IMR-90 (cell line): ENCODE measurements at regions not wholly inside any gene's neighbourhood (a gene's known extent, or its start where the extent isn't known, plus 50 kb on each side); places are given as distances from the start of the nearest gene placed in this dataset.

Experiments used
- ATAC-seq: fragments of 200-7000 bp; cut with Tn5 transposase; 2 replicates; pipeline ENCODE4 v1.9.1; 2020; ENCODE audit warnings: low read depth, mild to moderate bottlenecking, moderate library complexity
- BruUV-seq: library from RNA; stranded (reverse); fragments of 400-500 nt; replicated peaks from 2 replicates; lab custom pipeline; 2021; lab: Mats Ljungman, UMichigan
- CTCF ChIA-PET: fragments of 300-600 bp; formaldehyde crosslinking; extraction: SDS; loops from one replicate; lab custom pipeline; 2021; ENCODE audit warnings: antibody characterized with exemption; lab: Yijun Ruan, JAX
- POLR2A ChIA-PET: fragments of 300-600 bp; sonication (Branson Sonifier 250); formaldehyde crosslinking; loops from one replicate; lab custom pipeline; 2022; ENCODE audit warnings: antibody characterized with exemption; ENCODE audit not compliant: unreplicated experiment; lab: Charles Lee
- DNase-seq: peaks from one replicate; pipeline ENCODE4 v3.0.0; 2013
- H2AFZ ChIP-seq: replicated peaks from 2 replicates; pipeline ENCODE3; 2013; ENCODE audit warnings: low read length, mild to moderate bottlenecking; ENCODE audit not compliant: poor library complexity
- H2AK5ac ChIP-seq: 2 replicates; pipeline ENCODE4 v1.6.1; 2013; ENCODE audit warnings: low read depth, low read length, inconsistent platforms
- H2AK9ac ChIP-seq: replicated peaks from 2 replicates; pipeline ENCODE3; 2013; ENCODE audit warnings: mild to moderate bottlenecking, low read depth, low read length, moderate library complexity; ENCODE audit not compliant: poor library complexity
- H2BK120ac ChIP-seq: 2 replicates; pipeline ENCODE4 v1.6.1; 2013; ENCODE audit warnings: low read depth, low read length, inconsistent platforms
- H2BK15ac ChIP-seq: 3 replicates; pipeline ENCODE4 v1.6.1; 2013; ENCODE audit warnings: low read depth, low read length, inconsistent platforms
- H2BK20ac ChIP-seq: 2 replicates; pipeline ENCODE4 v1.6.1; 2013; ENCODE audit warnings: low read depth, mild to moderate bottlenecking, inconsistent platforms, low read length, moderate library complexity
- H2BK5ac ChIP-seq: 2 replicates; pipeline ENCODE4 v1.6.1; 2013; ENCODE audit warnings: mild to moderate bottlenecking, low read depth, low read length, inconsistent platforms; ENCODE audit not compliant: poor library complexity, severe bottlenecking
- H3K14ac ChIP-seq: replicated peaks from 2 replicates; pipeline ENCODE4 v1.6.1; 2013; ENCODE audit warnings: low read depth, low read length, inconsistent platforms
- H3K18ac ChIP-seq: 2 replicates; pipeline ENCODE4 v1.6.1; 2013; ENCODE audit warnings: low read depth, low read length, control low read depth
- H3K23ac ChIP-seq: 2 replicates; pipeline ENCODE4 v1.6.1; 2013; ENCODE audit warnings: low read depth, low read length, inconsistent platforms
- H3K27ac ChIP-seq: 2 replicates; pipeline ENCODE4 v1.5.1; 2013; ENCODE audit warnings: mild to moderate bottlenecking, control low read depth, low read length; ENCODE audit not compliant: insufficient read depth
- H3K27me3 ChIP-seq: 2 replicates; pipeline ENCODE4 v1.6.1; 2013; ENCODE audit warnings: low read length; ENCODE audit not compliant: control insufficient read depth, insufficient read depth
- H3K36me3 ChIP-seq: 2 replicates; pipeline ENCODE4 v1.6.1; 2013; ENCODE audit warnings: low read length, mixed read lengths; ENCODE audit not compliant: control insufficient read depth, insufficient read depth
- H3K4ac ChIP-seq: 2 replicates; pipeline ENCODE4 v1.6.1; 2013; ENCODE audit warnings: low read depth, low read length, inconsistent platforms
- H3K4me1 ChIP-seq: 2 replicates; pipeline ENCODE4 v1.6.1; 2013; ENCODE audit warnings: low read length, mixed read lengths; ENCODE audit not compliant: control insufficient read depth, insufficient read depth
- H3K4me2 ChIP-seq: 2 replicates; pipeline ENCODE4 v1.6.1; 2013; ENCODE audit warnings: low read depth, mild to moderate bottlenecking, control low read depth, low read length, moderate library complexity
- H3K4me3 ChIP-seq: 2 replicates; pipeline ENCODE4 v1.5.1; 2013; ENCODE audit warnings: low read depth, mild to moderate bottlenecking, control low read depth, low read length, moderate library complexity; ENCODE audit not compliant: insufficient read depth
- H3K56ac ChIP-seq: 2 replicates; pipeline ENCODE4 v1.6.1; 2013; ENCODE audit warnings: low read length, inconsistent platforms; ENCODE audit not compliant: insufficient read depth; ENCODE audit errors: extremely low read depth
- H3K79me1 ChIP-seq, 2 experiments: 2 replicates each; pipeline ENCODE4 v1.6.1; 2013; ENCODE audit warnings: low read length in 2 of 2, inconsistent platforms in 1 of 2, low read depth in 1 of 2
- H3K9ac ChIP-seq: 2 replicates; pipeline ENCODE4 v1.6.1; 2013; ENCODE audit warnings: low read depth, low read length, control low read depth
- H3K9me1 ChIP-seq: 2 replicates; pipeline ENCODE4 v1.6.1; 2013; ENCODE audit warnings: low read length, inconsistent platforms; ENCODE audit not compliant: insufficient read depth
- H3K9me3 ChIP-seq: 2 replicates; pipeline ENCODE4 v1.6.1; 2013; ENCODE audit warnings: low read length; ENCODE audit not compliant: control insufficient read depth, insufficient read depth
- H4K20me1 ChIP-seq: 2 replicates; pipeline ENCODE4 v1.6.1; 2013; ENCODE audit warnings: low read length, inconsistent platforms; ENCODE audit not compliant: insufficient read depth
- H4K5ac ChIP-seq: 2 replicates; pipeline ENCODE4 v1.6.1; 2013; ENCODE audit warnings: mild to moderate bottlenecking, low read depth, low read length, control low read depth
- H4K8ac ChIP-seq, 2 experiments: 2 replicates each; pipeline ENCODE4 v1.6.1; 2013; ENCODE audit warnings: low read depth in 2 of 2, low read length in 2 of 2, control low read depth in 1 of 2, inconsistent platforms in 1 of 2
- H4K91ac ChIP-seq: 2 replicates; pipeline ENCODE4 v1.6.1; 2013; ENCODE audit warnings: low read depth, low read length, inconsistent platforms; ENCODE audit not compliant: insufficient read depth
- CHD1 ChIP-seq: IDR thresholded peaks from 2 replicates; pipeline ENCODE4 v1.6.1; 2012; ENCODE audit warnings: low read depth, low read length, improper control_type of control experiment
- FOS ChIP-seq: fragments of 150-350 bp; IDR thresholded peaks from 2 replicates; pipeline ENCODE4 v1.6.1; 2016; ENCODE audit warnings: low read depth, low read length
- MXI1 ChIP-seq: IDR thresholded peaks from 2 replicates; pipeline ENCODE4 v1.6.1; 2012; ENCODE audit warnings: low read depth, mild to moderate bottlenecking, low read length, moderate library complexity, borderline replicate concordance
- POLR2A ChIP-seq: IDR thresholded peaks from 2 replicates; pipeline ENCODE4 v1.6.1; 2012; ENCODE audit warnings: mild to moderate bottlenecking, low read depth, low read length
- RFX5 ChIP-seq: IDR thresholded peaks from 2 replicates; pipeline ENCODE4 v1.8.0; 2012; ENCODE audit warnings: low read depth, mild to moderate bottlenecking, low read length, moderate library complexity
- SMC3 ChIP-seq: fragments of 150-350 bp; IDR thresholded peaks from 2 replicates; pipeline ENCODE4 v1.6.1; 2016; ENCODE audit warnings: low read depth, mild to moderate bottlenecking, antibody characterized with exemption, low read length, moderate library complexity
- WGBS, 2 experiments: methylation state at CpG; one replicate each; pipeline versions ENCODE4 v1.1.5 to v1.1.7; 2013; ENCODE audit warnings: missing lambda C conversion rate in 2 of 2; ENCODE audit not compliant: insufficient read length in 1 of 2; ENCODE audit errors: extremely low coverage in 2 of 2; 5-methylcytosine and 5-hydroxymethylcytosine counted together
- dilution Hi-C: fragments of 300-500 bp; cut with HindIII; formaldehyde crosslinking; loops from one replicate; pipeline ENCODE4 v1.14.3; 2018; ENCODE audit warnings: low sequenced_read_pairs; ENCODE audit not compliant: unreplicated experiment
- in situ Hi-C: fragments of 300-500 bp; cut with MboI; formaldehyde crosslinking; loops from 3 replicates; pipeline ENCODE4 v1.14.3; 2019; ENCODE audit warnings: low sequenced_read_pairs, inconsistent platforms, mixed read lengths
- intact Hi-C: fragments of 100-400 bp; cut with micrococcal nuclease; formaldehyde crosslinking; loops from 2 replicates; pipeline ENCODE4 v1.10.0; 2022

DNA sequence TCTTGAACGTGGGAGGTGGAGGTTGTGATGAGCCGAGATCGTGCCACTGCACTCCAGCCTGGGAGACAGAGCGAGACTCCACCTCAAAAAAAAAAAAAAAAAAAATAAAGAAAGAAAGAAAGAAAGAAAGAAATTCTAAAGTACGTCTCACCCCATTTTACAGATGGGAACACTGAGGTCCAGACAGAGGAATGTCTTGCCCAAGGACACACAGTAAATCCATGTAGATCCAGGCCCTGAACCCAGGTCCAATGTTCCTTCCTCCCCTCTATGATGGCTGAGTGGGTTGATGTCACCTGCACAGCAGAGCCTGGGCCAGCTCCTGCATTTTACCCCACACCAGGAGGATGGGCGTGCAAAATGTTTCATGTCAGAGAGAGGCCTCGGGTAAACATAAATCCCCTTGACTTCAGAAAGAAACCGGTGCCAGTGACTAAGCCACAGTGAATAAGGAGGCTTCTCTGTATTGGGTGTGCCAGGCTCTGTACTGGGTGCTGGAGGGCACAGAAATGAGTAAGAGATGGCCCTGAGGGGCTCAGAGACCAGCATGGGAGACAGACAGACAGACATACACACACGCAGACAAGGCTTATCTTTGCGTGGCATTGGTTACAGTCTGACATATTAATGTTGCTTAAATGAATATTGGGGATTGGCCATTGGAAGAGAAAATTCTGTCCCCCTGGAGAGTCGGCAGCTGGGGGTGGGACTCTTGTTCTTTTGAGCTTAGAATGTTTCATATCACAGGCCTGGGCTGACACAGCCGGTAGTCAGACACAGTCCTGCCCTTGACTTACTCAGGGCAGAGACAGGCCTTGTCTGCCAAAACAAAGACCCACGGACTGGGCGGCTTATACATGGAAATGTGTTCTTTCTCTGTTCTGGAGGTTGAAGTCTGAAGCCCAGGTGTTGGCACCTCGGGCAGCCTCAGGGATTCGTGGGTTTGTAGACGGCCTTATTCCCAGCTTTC, 105.4 kb downstream of the MIAT start:
- no peak overlapping the region for H2AFZ ChIP-seq
- H3K18ac ChIP-seq, result no peak overlapping the region
- in situ Hi-C loops (loop anchor here (25.0 kb wide), 1 partner anchor 1250 kb away; no protein-coding TSS in a partner anchor), dilution Hi-C loops (no loop called here), intact Hi-C loops (loop anchor here (10.0 kb wide), 1 partner anchor 572 kb away; no protein-coding TSS in a partner anchor)
- H3K9ac ChIP-seq, result no peak overlapping the region
- no peak overlapping the region for H4K5ac ChIP-seq
- 100% methylated on average over 1 of the region's 17 CpGs; no CpG with 5 or more reads in 1 of the 2 experiments for WGBS, 2 experiments
- peaks cover 8% of the 10 kb centered on the region; the same call in 1 of the 2 replicates for H3K9me1 ChIP-seq
- H2AK5ac ChIP-seq, result no peak overlapping the region
- no peaks in the 10 kb centered on the region for H3K36me3 ChIP-seq
- no peak overlapping the region; the same call in 2 of the 3 replicates for H2BK15ac ChIP-seq
- peaks cover 5% of the 10 kb centered on the region; the same call in 1 of the 2 replicates for H3K4me1 ChIP-seq
- H3K23ac ChIP-seq, result no peak overlapping the region
- BruUV-seq, result no TSS peak
- no peaks in the 10 kb centered on the region for H3K27me3 ChIP-seq
- peak overlapping the region; percentile 16 for H2BK120ac ChIP-seq
- H3K56ac ChIP-seq, result no peak overlapping the region
- peaks cover 4% of the 10 kb centered on the region; the same call in 1 of the 2 replicates for H3K9me3 ChIP-seq
- DNase-seq (no peak), ATAC-seq (no peak)
- H3K4ac ChIP-seq, result peak overlapping the region; percentile 32
- CTCF ChIA-PET, result no interaction called here
- no peaks in the 10 kb centered on the region for H4K20me1 ChIP-seq
- H2BK20ac ChIP-seq, result no peak overlapping the region; the same call in 1 of the 2 replicates
- H4K8ac ChIP-seq, result no peak overlapping the region
- H4K91ac ChIP-seq, result no peak overlapping the region
- peak overlapping the region; percentile 39 for H2AK9ac ChIP-seq
- no peak overlapping the region for H3K4me2 ChIP-seq
- no peaks in the 10 kb centered on the region for H3K79me1 ChIP-seq
- TF ChIP-seq MXI1 (no peak), RFX5 (no peak), POLR2A (no peak), SMC3 (no peak), CHD1 (no peak), FOS (no peak)
- POLR2A ChIA-PET, result no interaction called here
- 0 out of 2 replicates have a peak overlapping the region, but pooled peaks have one; percentile 26 for H3K14ac ChIP-seq
- H3K4me3 ChIP-seq, result no peak overlapping the region
- H2BK5ac ChIP-seq, result no peak overlapping the region
- no peak overlapping the region for H3K27ac ChIP-seq
